HG03139 (cell line): ENCODE measurements at regions not wholly inside any gene's neighbourhood (a gene's known extent, or its start where the extent isn't known, plus 50 kb on each side); places are given as distances from the start of the nearest gene placed in this dataset.

Experiments
- ATAC-seq: cut with Tn5 transposase; IDR thresholded peaks from one replicate; pipeline ENCODE4 v1.9.1; 2021; ENCODE audit not compliant: unreplicated experiment

DNA sequence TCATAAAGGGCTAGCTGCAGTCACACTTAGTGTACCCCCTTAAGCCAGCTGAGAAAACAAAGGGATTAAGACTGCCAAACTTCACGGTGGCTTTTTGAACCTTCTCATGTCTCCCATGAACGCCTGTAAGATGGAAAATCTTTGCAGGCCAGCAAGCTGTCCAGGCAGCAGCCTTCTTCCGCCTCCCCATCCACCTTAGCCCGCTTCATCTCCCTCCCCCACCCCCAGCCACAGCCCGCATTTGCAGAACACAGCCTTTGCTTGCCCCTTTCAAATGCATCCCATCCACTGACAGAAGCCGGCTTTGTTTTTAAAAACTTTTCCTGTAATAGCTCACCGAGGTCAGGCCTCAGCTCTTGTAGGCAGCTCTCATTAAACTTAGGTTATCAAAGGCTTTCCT is 113.8 kb upstream of the FAM9B start:
- no peak for ATAC-seq

DNA sequence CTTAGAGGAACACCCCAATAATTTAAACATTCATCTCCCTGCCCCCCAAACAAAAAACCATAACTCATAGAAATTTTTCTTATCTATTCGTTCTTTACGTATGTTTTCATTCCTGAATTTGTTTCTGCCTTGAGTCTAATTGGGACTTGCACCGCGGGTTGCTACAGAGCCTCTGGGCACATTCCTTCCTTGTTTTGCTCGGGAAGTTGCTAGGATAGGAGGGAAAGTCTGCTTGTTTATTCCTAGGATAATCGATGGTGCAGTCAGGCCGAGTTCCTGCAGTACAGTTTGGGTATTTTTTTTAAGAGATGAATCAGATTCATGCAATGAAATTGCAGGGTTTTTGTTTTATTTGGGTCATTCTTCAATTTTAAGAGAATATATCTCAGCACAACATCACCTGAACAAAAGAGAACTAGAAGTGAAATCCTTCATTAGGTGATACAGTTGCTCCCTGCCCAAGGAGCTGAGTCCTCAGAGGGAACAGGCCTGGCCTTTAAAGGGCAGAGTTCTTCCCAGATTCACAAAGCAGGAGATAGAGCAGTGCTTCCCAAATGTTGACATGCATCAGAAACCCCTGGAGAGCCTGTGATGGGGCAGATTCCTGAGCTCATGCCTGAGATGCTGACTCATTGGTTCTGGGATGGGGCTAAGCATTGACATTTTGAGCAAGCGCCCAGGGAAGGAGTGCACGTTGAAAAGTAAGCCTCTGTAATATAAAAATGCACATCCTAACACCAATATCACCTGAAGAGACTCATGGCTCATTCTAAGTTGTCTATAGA is 114.9 kb upstream of the FAM9B start:
- ATAC-seq: no peak

DNA sequence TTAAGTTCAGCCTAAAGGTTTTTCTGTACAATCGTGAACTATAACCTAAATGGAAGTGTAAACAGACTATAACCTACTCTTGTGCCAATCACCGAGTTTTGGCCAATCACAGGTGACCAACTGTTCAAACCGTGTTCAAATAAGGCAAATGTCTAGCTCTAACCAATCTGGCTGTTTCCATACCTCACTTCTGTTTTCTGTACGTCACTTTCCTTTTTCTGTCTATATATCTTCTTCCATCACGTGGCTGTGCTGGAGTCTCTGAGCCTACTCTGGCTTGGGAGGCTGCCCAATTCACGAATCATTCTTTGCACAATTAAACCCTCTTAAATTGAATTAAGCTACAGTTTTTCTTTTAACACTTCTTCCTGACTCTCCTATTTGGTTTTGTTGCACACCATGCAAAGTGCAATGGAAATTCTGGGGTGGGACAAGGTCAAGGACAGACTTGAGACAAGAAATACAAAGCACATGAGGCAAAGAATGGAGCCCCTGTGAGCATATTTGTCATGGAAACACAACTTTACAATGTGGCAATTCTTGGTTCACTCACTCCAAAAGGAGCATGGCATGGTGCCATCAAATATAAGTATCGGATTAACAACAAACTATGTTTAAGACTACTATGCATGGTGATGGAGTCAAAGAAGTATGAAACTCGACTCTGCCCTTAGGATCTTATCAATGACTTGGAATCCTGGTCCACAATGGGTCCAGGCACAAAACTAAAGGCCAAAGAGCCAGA is 115.7 kb upstream of the FAM9B start:
- no peak for ATAC-seq

DNA sequence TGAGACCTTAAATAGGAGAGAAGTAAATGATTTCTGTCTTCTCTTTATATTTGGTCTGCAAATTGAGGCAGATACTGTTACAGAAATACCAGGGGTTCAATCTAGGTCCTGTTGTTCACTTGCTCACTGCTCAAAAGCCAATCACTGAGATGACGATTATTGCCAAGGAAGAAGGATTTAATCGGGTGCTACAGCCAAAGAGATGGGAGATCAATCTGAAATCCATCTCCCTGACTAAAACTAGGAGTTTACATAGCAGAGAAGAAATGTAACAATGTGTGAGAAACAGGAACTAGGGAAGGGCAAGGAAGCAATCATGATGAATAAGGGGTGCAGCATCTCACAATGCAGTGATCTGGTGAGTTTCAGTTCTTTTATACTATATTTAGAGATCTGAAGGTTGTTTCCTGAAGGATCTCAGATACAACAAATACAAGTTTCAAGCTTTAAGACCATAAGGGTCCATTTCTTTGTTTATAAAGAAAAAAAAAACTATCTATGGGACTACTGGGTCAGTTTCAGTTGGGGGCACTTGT is 117.9 kb upstream of the FAM9B start:
- no peak for ATAC-seq

DNA sequence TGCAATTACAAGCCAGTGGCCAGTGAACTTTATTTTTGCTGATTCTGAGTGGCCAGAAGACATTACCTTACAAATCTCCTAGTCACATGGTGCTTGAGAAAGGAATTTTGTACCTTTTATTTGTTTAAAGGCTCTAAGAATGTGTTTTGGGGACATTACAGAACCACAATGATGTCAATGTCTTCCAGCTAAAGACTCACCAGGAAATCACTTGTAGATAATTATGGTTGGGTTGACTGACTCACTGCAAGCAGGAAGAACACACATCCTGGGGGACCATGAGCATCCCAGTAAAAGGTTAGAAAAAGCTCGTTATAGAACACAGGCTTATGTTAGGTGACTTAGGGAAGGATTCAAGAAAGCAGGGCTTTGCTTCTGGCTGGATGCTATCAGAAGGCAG is 119.4 kb upstream of the FAM9B start:
- ATAC-seq: no peak

DNA sequence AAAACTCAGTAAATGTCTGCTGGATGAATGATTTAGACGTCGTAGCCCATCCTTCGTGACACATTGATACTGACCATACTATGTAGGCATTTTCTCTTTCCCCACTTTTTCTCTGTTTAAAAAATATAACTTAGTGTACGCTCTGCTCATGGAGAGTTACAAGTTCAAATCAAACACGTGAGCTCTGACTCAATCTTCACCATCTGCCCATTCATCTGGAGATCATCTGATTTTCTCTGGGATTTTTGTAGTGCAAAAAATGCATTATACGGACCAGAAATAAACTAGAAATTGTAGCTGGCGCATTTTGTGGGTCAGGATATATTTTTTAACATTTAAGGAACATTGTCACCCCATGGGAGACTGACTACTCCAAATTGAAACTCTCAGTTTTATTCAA is 124.7 kb upstream of the FAM9B start:
- no peak for ATAC-seq

DNA sequence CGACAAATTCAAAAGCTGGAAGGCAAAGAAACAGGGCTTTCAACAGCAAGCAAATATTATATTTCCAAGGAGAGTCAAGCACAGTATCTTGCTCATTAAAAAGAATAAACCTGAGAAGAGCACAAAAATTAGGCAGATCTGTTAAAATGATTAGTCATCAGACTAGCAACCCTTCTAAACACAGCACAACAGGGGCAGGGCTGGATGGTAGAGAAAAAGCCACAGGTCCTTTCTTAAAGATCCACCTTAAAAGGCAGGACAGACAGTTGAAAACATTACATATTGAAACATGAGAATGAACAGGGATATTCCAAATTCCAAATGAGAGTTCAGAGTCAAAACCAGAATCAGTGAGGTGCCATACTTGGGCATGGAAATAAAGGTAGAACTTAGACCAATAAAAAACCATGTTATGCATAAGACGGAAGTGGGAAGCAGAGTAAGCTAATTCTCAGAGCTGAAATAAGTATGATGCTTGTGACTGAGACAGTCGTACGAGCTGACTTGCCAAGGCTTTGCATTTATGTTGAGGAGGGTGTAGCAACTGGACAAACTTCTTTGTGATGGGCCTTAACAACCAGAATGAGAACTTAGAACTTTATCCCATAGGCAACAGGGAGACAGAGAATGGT is 126.9 kb upstream of the FAM9B start:
- ATAC-seq: no peak

DNA sequence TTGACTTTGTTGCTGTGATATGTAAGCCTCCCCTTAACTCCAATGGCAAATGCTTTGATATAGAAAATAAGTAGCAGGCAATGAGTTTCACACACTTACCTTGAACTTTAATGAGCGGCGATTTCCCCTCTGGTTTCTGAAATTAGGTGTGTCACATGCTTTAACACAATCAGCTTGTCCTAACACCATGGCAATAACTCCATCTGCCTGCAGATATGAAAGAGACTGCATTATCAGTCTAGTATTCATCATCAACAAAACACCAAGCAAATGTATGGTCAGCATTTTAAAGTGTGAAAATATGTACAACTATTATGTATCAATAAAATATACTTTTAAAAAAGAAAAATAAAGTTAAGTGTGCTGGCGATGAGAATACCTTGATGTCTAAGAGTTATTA is 128.8 kb upstream of the FAM9B start:
- ATAC-seq: no peak

DNA sequence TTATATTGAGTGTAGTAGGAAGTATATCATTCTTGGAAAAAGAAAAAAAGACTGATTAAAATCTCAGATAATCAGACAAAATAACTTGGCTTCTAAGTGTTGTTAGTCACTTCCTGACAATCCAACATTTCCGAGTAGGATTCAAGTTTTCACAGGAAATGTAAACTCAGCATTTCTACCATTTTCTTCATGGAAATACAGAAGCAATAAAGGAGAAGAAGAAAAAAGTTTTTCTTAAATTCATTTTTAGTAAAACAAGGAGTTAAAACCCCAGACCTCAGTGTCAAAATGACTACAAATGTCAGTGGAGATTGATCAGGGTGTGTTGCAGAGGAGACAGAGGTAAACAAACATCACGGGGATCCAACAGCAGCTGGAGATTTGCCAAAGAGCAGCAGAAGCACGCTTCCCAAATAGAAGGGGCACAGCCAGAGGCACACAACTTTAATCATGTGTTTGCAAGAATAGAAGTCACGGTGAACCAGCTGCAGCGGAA is 129.3 kb upstream of the FAM9B start:
- ATAC-seq: no peak

DNA sequence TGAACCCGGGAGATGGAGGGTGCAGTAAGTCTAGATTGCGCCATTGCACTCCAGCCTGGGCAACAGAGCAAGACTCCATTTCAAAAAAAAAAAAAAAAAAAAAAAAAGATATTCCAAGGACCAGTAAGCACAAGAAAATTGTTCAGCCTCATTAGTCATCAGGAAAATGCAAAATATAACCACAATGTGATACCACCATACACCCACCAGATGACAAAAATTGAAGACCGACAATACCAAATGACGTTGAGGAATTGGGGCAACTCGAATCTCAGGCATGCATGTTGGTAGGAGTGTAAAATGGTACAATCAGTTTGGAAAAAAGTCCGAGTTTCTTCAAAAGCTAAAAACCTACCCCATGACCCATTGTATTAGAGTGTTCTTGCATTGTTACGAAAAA is 130.2 kb upstream of the FAM9B start:
- no peak for ATAC-seq

DNA sequence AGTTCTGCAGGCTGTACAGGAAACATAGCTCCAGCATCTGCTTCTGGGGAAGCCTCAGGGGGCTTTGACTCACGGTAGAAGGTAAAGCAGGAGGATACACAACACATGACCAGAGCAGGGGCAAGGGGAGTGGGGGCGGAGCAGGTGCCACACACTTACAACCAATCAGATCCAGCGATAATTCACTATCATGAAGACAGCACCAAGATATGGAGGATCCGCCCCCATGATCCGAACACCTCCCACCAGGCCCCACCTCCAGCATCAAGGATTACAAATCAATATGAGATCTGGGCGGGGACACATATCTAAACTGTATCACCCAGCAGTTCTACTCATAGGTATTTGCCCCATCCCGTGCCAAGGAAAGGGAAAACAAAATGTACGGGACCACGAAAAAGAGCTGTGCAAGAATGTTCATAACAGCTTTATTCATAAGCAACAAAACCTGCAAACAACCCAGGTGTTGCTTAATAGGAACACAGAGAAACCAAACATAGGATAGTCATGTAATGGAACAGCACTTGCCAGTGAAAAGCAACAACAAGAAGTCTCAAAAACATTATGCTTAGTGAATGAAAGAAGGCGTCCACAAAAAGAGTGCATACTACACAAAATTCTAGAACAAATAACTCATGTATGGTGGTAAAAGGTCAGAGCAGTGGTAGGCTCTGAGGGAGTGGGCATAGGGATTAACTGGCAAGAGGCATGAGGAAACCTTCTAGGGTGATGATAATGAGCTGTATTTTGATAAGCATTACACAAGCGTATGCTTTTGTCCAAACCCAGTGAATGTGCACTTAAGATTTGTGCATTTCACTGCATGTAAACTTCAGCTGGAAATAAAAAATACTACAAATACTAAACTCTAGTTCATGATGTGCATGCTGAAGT is 130.9 kb upstream of the FAM9B start:
- no peak for ATAC-seq

DNA sequence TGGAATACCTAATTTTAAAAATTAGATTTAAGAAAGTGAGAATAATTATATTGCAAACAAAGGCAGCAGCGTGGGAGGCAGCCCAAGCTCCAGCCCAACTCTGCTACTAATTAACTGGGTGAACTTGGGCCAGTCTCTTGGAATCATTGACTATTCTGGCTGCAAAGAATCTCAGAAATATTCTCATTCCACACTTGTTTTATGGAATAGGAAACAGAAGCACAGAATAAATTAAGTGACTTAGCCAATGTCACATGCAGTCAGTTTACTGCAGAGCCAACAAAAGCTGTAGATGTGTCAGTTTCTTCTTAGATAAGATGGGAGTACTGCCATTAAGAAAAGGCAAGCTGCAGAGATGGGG is 132.6 kb upstream of the FAM9B start:
- ATAC-seq: no peak

DNA sequence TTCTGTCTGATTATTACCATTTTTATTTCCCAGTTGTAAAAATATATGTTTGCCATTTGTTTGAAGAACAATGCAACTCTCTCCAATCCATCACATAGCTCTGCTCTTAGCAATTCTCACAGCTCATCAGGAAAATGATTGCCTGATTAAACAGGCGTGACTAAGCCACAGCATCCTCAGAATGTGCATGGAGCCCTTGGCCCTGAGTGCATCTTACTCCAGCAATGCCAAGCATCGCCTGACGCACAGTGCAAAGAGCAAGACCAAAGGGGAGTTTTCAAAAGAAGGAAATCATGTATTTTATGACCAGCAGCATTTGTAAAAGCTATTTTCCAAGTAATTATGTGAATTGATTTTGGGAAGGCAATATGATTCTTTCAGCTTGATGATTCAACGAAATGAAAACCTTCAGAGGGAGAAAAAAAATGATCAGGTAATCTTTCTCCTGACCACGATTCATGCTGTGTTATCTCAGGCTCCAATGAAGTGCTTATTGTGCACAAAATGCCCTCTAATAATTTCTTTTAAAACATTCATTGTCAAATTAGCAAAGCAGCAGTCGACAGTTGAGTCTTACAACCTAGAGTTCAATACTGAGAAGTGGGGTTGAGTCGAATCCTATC is 138.0 kb upstream of the FAM9B start:
- no peak for ATAC-seq

DNA sequence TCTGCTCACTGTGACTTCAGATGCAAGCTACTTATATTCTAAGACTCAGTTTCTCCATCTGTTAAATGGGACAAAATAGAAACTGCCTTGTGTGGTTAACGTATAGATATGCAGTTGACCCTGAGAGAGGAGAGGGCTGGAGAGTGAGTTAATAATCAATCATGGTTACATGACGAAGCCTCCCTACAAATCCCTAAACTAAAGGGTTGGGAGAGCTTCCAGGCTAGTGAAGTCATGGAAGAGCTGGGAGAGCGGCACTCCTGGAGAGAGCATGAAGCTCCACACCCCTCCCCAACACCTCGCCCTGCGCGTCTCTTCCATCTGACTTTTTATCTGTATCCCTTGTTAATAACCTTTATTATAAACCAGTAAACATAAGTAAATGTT is 138.5 kb upstream of the FAM9B start:
- ATAC-seq: no peak

DNA sequence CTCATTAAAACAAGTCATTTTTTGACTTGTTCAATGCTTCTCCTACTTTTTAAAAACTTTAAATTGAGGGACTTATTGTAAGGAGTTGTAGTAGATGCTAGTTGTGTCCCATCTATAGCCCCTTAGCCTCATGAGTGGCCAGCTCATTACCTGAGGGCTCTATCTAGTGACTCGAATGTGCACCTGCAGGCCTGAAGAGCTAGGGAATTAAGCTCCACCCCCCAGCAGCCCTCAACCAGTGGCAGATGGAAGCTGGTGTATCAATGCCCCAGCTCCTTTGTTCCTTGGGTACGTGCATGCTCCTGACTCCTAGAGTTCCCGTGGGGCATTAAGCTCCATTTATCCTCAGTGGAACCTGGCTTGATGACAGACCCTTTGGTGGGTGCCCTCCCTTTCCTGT is 146.7 kb upstream of the FAM9B start:
- ATAC-seq: no peak

DNA sequence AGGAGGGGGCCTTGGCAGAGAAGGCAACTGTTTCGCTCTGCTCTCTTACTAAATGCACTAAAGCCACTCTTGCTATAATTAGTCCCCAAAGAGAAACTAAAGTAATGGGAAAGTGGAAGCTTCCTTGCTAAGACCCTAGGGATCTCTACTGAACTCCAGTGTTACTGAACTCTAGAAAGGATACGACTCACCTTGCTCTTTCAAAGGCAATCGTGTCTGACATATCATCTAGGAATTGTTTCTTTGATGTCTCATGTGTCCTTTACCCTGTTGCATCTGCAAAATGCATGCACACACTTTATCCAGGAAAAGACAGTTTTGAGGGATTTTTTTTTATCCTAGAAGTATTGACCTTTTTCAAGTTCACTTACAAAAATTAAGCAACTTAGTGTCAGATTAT is 148.1 kb upstream of the FAM9B start:
- ATAC-seq: no peak

DNA sequence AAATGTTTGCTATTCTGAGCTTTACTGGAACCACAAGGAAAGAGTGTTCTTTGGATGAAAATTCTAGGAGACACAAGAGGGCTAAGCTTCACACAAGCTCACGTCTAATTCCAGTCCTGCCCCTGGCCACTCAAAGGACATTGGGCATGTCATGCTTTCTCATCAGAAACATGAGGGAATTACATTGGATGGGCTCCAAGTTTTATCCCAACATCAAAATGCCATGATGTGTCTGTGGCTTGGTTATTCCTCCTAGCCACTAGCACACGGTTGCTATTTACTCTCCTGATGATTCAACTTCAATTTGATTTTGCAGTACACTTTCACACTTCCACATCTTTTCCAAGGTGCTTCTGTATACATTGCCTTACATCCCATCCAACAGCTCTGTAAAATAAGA is 149.6 kb upstream of the FAM9B start:
- no peak for ATAC-seq

DNA sequence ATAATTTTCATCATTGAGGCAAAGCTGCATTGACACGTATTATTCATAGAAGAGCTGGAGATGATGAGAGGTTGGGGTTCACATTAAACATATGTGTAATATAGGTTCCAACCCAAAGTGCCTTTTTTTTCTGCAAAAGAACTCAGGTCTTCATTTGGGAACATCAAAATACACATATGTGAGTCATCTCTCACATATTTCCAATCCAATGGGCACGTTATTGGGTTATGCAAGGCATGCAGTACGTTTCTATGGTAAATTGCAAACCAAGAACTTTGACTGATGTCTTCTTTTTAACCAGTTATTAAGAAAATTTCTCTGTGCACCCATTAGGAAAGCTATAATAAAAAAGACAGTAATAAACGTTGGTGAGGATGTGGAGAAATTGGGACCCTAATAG is 150.3 kb upstream of the FAM9B start:
- no peak for ATAC-seq

DNA sequence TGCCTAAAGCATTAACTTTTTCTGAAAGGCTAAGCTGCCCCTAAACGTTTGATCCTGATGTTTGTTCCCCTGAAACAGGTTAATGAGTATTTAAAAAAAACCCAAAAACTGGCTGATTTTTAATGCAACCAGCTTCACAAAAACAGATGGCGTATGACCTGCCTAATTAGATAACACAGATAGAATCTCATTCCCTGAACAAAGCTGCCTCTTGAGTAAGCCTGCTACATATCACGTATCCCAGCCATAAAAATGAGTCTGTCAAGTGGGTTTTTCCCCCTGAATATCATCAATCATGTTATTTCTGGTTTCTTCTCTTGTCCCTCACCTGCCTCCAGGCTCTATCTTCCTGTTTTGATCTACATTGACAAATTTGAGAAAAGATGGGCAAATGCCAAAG is 154.2 kb upstream of the FAM9B start:
- no peak for ATAC-seq

DNA sequence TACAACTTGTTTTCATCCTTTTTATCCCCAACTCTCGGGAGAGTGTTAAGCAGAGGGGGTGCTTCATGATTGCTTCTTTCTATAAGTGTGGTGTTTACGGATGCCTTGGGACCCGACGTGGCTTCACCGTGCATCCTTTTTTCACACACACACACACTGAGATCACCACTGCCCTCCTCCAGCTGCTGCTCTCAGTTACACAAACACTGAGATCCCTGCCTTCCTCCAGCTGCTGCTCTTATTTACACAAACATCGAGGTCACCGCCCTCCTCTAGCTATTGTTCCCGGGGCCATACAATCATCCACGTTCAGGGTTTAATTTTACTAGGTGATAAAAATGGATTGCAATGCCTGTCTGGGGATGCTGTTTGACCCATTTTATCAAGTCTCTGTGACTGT is 155.4 kb upstream of the FAM9B start:
- ATAC-seq: no peak
